ENCODE measurements at regions not wholly inside any gene's neighbourhood (a gene's known extent, or its start where the extent isn't known, plus 50 kb on each side); places are given as distances from the start of the nearest gene placed in this dataset.

GRCh38 chr3:161599697-161600096 is 103.1 kb downstream of the OTOL1 start:
- DNase-seq (no peak), ATAC-seq (no peak)
- no peaks in the 10 kb centered on the region for H3K27me3 ChIP-seq
- H3K36me3 ChIP-seq (replicated peaks in 1 of 2; ENCODE audit: insufficient read depth in 1 of 2, low read depth in 2 of 2) = no peaks in the 10 kb centered on the region
- no peak for TF ChIP-seq CTCF (IDR thresholded peaks at IDR 0.05)
- TF ChIP-seq POLR2A (IDR thresholded peaks at IDR 0.05) = no peak
- no peak overlapping the region for H3K27ac ChIP-seq
- intact Hi-C loops (cut with DNase I) = no loop called here
- H3K4me1 ChIP-seq = no peaks in the 10 kb centered on the region
- H3K4me3 ChIP-seq = no peak overlapping the region
- WGBS, 2 donors = 6 to 11% methylated on average over 1 of the region's 1 CpG
- no peaks in the 10 kb centered on the region for H3K9me3 ChIP-seq

GRCh38 chr3:161600173-161600572 is 103.6 kb downstream of the OTOL1 start:
- H3K27me3 ChIP-seq = no peaks in the 10 kb centered on the region
- ATAC-seq (no peak), DNase-seq (no peak)
- no peak overlapping the region for H3K27ac ChIP-seq
- no peak for TF ChIP-seq CTCF (IDR thresholded peaks at IDR 0.05)
- no peak for TF ChIP-seq POLR2A (IDR thresholded peaks at IDR 0.05)
- H3K9me3 ChIP-seq = no peaks in the 10 kb centered on the region
- H3K4me3 ChIP-seq = no peak overlapping the region
- H3K36me3 ChIP-seq (replicated peaks in 1 of 2; ENCODE audit: insufficient read depth in 1 of 2, low read depth in 2 of 2) = no peaks in the 10 kb centered on the region
- intact Hi-C loops (cut with DNase I) = no loop called here
- 18 to 22% methylated on average over 5 of the region's 5 CpGs for WGBS, 2 donors
- H3K4me1 ChIP-seq = no peaks in the 10 kb centered on the region

- Histone ChIP-seq H3K27me3 (no peaks in the 10 kb centered on the region), H3K27ac (no peak overlapping the region), H3K9me3 (no peaks in the 10 kb centered on the region), H3K4me1 (no peaks in the 10 kb centered on the region), H3K4me3 (no peak overlapping the region), H3K36me3 (replicated peaks in 1 of 2; ENCODE audit: insufficient read depth in 1 of 2, low read depth in 2 of 2) (no peaks in the 10 kb centered on the region)
- DNase-seq (no peak), ATAC-seq (no peak)
- no peak for TF ChIP-seq POLR2A (IDR thresholded peaks at IDR 0.05)
- TF ChIP-seq CTCF (IDR thresholded peaks at IDR 0.05) = no peak
- 29 to 48% methylated on average over 1 of the region's 1 CpG for WGBS, 2 donors
- intact Hi-C loops (cut with DNase I) = no loop called here
These were observed 105.9 kb downstream of the OTOL1 start for GRCh38 chr3:161602475-161602874.

GRCh38 chr3:161602918-161603317 is 106.3 kb downstream of the OTOL1 start:
- H3K27ac ChIP-seq = no peak overlapping the region
- H3K36me3 ChIP-seq (replicated peaks in 1 of 2; ENCODE audit: insufficient read depth in 1 of 2, low read depth in 2 of 2) = no peaks in the 10 kb centered on the region
- H3K9me3 ChIP-seq = no peaks in the 10 kb centered on the region
- H3K4me3 ChIP-seq = no peak overlapping the region
- no peaks in the 10 kb centered on the region for H3K4me1 ChIP-seq
- H3K27me3 ChIP-seq = no peaks in the 10 kb centered on the region
- intact Hi-C loops (cut with DNase I) = no loop called here
- ATAC-seq (no peak), DNase-seq (no peak)
- TF ChIP-seq CTCF (IDR thresholded peaks at IDR 0.05) (no peak), POLR2A (IDR thresholded peaks at IDR 0.05) (no peak)

GRCh38 chr3:161607056-161607455 is 110.4 kb downstream of the OTOL1 start:
- WGBS, 2 donors = 31 to 39% methylated on average over 1 of the region's 1 CpG
- DNase-seq = no peak

More at GRCh38 chr3:161607056-161607455, 110.4 kb downstream of the OTOL1 start:
- no peaks in the 10 kb centered on the region for H3K4me1 ChIP-seq
- no peak for ATAC-seq
- H3K27me3 ChIP-seq = no peaks in the 10 kb centered on the region
- TF ChIP-seq CTCF (IDR thresholded peaks at IDR 0.05) = no peak
- TF ChIP-seq POLR2A (IDR thresholded peaks at IDR 0.05) = no peak
- H3K4me3 ChIP-seq = no peak overlapping the region
- H3K27ac ChIP-seq = no peak overlapping the region
- no peaks in the 10 kb centered on the region for H3K9me3 ChIP-seq
- intact Hi-C loops (cut with DNase I) = no loop called here
- H3K36me3 ChIP-seq (replicated peaks in 1 of 2; ENCODE audit: insufficient read depth in 1 of 2, low read depth in 2 of 2) = no peaks in the 10 kb centered on the region

Data from body of pancreas (tissue), 4 donors.